Right ventricle myocardium inferior (tissue), 1 donor: ENCODE measurements at regions not wholly inside any gene's neighbourhood (a gene's known extent, or its start where the extent isn't known, plus 50 kb on each side); places are given as distances from the start of the nearest gene placed in this dataset.
"Not testable (repeated sequence)": the region's sequence is repeated elsewhere in the genome, so short reads cannot be mapped to it uniquely, and the experiment has no call there.

Experiments used
- ATAC-seq: fragments of 200-7000 bp; cut with Tn5 transposase; one replicate; pipeline ENCODE4 v1.9.1; 2020; ENCODE audit warnings: mild to moderate bottlenecking, moderate library complexity
- DNase-seq: peaks from one replicate; pipeline ENCODE4 v3.0.0; 2021; ENCODE audit errors: missing footprints
- intact Hi-C: fragments of 100-400 bp; cut with DNase I; formaldehyde crosslinking; loops from one replicate; pipeline ENCODE4 v1.11.0; 2022
- donor health status: DM: no; HTN: yes; CAD: no; lungs with severe emphysema.

DNA sequence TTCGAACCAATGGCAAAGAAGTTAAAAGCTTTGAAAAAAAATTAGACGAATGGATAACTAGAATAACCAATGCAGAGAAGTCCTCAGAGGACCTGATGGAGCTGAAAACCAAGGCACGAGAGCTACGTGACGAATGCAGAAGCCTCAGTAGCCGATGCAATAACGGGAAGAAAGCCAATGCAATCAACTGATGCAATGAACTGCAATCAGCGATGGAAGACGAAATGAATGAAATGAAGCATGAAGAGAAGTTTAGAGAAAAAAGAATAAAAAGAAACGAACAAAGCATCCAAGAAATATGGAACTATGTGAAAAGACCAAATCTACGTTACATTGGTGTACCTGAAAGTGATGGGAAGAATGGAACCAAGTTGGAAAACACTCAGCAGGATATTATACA lies 52.6 kb upstream of the MRPS30 start:
- intact Hi-C loops, ATAC-seq, DNase-seq: not testable (repeated sequence)

DNA sequence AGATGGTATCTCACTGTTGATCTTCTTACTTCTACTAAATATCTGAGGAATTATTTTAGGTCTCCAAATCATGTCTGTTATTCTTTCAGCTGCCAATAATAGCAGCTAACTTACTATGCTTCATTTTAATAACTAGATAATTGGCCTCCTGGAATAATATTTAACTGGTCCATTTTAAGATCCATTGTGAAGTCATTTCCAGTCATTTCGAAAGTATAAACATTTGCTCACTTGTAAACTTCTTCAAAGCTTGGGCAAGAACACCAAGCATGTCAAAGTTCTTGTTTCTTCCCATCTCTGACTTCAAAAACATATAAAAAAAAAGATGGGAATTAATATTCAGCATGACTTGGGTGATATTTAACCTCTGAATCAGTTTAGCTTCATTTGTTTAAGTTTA lies 61.4 kb upstream of the MRPS30 start:
- no peak for DNase-seq
- no peak for ATAC-seq
- intact Hi-C loops = no loop called here

DNA sequence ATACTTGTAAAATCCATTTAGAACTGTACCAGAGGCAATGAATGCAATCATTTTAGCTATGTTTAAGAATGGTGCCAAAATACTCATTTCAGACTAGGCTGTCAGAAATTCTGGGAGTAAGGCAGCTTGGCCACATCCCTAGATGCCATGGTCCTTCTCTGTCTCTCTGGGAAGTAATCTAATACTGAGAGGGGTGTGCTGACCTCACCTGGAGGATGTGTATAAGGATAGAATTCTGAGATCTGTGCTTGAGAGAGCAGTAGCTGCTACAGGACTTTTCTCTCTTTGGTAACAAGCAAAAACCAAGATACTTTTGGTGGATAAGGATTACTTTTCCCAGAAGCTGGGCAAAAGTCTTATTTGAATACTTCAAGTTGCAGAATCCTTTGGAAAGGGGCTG lies 68.1 kb upstream of the MRPS30 start:
- intact Hi-C loops = no loop called here
- ATAC-seq (no peak), DNase-seq (no peak)

- ATAC-seq = no peak
- intact Hi-C loops = no loop called here
- no peak for DNase-seq
Observed at GRCh38 chr5:44729536-44729935, 79.2 kb upstream of the MRPS30 start.

- DNase-seq (no peak), ATAC-seq (no peak)
- intact Hi-C loops = no loop called here
Observed at GRCh38 chr5:44727100-44727499, 81.6 kb upstream of the MRPS30 start.

DNA sequence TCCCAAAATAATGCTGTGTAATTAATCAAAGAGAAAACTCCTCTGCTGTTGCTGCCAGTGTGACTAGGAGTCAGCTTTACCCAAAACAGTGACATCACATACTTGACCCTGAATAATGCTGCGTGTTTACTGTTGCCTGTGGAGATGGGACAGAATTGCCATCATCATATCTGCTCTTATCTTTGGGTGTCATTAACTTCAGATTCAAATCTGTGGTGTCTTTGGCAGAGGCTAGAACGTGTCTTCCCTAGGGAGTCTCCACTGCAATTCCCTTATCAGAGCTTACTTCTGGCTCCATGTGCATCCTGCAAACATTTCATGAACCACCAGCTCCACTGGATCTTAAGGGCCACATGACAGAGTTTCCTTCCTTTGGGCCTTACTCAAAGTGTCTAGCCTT lies 88.9 kb upstream of the MRPS30 start:
- DNase-seq (no peak), ATAC-seq (no peak)
- intact Hi-C loops = no loop called here

DNA sequence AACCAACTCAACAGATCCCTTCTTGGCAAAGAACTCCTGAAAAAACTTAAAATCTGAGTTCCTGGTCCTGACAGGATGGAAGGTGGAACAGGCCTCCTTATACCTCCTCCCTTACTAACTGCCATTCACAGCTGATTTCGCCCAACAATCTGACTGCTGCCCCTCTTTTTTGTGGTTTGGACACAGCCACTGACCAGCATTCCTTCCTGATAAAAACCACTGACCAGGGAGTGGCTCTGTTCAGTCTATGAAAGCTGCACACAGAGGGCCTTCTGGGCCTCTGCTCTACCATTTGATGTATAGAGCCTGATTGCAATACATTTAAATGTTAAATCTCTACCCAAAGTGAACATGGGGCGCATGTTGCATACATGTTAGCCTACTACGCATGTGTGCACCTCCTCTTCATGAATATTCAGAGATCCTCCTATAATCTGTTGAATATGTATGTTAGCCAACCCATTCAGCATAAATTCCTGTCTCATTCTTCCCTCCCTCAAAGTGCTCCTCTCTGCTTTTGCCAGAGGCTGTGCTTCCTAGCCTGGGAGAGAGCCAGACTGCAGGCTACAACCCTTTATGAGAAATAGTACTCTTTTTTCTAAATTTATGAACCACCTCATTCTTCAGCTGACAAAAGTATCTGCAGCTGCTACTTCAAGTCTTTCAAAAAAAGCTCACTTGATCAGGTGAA lies 93.7 kb upstream of the MRPS30 start:
- DNase-seq (no peak), ATAC-seq (no peak)
- intact Hi-C loops = no loop called here

GRCh38 chr5:44713446-44713845 lies 95.3 kb upstream of the MRPS30 start:
- intact Hi-C loops = no loop called here
- DNase-seq (no peak), ATAC-seq (no peak)

GRCh38 chr5:44711901-44712300 lies 96.8 kb upstream of the MRPS30 start:
- intact Hi-C loops = no loop called here
- ATAC-seq = no peak
- no peak for DNase-seq

- ATAC-seq (no peak), DNase-seq (peak; percentile 59)
- intact Hi-C loops = no loop called here
Observed at GRCh38 chr5:44708602-44709001, 100.1 kb upstream of the MRPS30 start.

DNA sequence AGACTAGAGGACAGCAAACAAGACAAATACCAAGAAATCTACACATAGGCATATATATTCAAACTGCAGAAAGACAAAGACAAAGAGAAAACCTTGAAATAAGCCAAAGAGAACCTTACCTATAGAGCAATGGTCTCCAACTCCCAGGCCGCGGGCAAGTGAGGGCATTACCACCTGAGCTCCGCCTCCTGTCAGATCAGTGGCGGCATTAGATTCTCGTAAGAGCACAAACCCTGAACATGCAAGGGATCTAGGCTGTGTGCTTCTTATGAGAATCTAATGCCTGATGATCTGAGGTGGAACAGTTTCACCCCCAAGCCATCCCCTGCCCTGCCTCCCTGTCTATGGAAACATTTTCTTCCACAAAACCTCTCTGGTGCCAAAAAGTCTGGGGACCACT lies 101.0 kb upstream of the MRPS30 start:
- peak; percentile 25 for DNase-seq
- intact Hi-C loops = no loop called here
- ATAC-seq = no peak

GRCh38 chr5:44697025-44697424 lies 111.7 kb upstream of the MRPS30 start:
- intact Hi-C loops = no loop called here
- ATAC-seq = no peak

GRCh38 chr5:44695259-44695658 lies 113.5 kb upstream of the MRPS30 start:
- intact Hi-C loops = no loop called here
- DNase-seq = no peak
- ATAC-seq = no peak

More at GRCh38 chr5:44697025-44697424, 111.7 kb upstream of the MRPS30 start:
- DNase-seq = peak; percentile 25

- ATAC-seq (no peak), DNase-seq (no peak)
- intact Hi-C loops = no loop called here
Observed at GRCh38 chr5:44691802-44692201, 116.9 kb upstream of the MRPS30 start.

DNA sequence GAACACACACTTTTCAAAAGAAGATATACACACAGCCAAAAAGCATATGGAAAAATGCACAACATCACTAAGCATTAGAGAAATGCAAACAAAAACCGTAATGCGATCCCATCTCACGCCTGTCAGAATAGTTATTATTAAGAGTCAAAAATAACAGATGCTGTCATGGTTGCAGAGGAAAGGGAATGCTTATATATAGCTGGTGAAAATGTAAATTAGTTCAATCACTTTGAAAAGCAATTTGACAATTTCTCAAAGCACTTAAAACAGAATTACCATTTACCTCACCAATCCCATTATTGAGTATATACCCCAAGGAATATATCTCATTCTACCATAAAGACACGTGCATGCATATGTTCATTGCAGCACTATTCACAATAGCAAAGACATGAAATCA lies 126.8 kb upstream of the MRPS30 start:
- DNase-seq = no peak
- no peak for ATAC-seq
- intact Hi-C loops = no loop called here

- ATAC-seq (no peak), DNase-seq (no peak)
- intact Hi-C loops = no loop called here
Observed at GRCh38 chr5:44679214-44679613, 129.5 kb upstream of the MRPS30 start.

- DNase-seq (no peak), ATAC-seq (no peak)
- intact Hi-C loops = no loop called here
Observed at GRCh38 chr5:44675296-44675695, 133.5 kb upstream of the MRPS30 start.

DNA sequence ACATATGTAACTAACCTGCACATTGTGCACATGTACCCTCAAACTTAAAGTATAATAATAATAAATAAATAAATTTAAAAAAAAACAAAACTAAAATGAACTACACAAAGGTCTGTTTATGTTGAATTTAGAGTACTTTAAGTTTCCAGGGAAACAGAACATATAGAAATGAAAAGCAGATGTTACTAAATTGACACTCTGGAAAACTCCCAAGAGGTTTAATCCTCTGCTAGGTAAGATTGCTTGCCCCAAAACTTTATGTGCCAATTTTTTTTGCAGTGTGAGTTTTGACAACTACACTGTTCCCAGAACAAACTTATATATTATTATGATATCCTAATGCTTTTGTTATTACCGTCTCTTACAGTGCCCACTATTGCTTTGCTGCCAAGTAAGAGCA lies 134.3 kb upstream of the MRPS30 start:
- no peak for DNase-seq
- intact Hi-C loops = no loop called here
- no peak for ATAC-seq

- ATAC-seq, DNase-seq, intact Hi-C loops: not testable (repeated sequence)
Observed at GRCh38 chr5:44668471-44668870, 140.3 kb upstream of the MRPS30 start.

GRCh38 chr5:44665101-44665701 lies 143.5 kb upstream of the MRPS30 start:
- ATAC-seq = no peak

GRCh38 chr5:44664711-44665100 lies 144.0 kb upstream of the MRPS30 start:
- intact Hi-C loops = no loop called here
- DNase-seq (no peak), ATAC-seq (no peak)

More at GRCh38 chr5:44665101-44665701, 143.5 kb upstream of the MRPS30 start:
- intact Hi-C loops = no loop called here
- no peak for DNase-seq
